Testis (tissue), 2 donors: ENCODE measurements at regions not wholly inside any gene's neighbourhood (a gene's known extent, or its start where the extent isn't known, plus 50 kb on each side); places are given as distances from the start of the nearest gene placed in this dataset.

Experiments used
- POLR2A ChIP-seq: fragments of 450-650 bp; IDR thresholded peaks from one replicate; pipeline ENCODE4 v1.6.1; 2017; ENCODE audit warnings: antibody characterized with exemption, mild to moderate bottlenecking, moderate library complexity
- TF ChIP-seq, protein P1 (sequence below), 3 experiments: fragments of 450-650 bp in 2 of 3; fragments of 200-600 bp in 1 of 3; sonication (generic) in 1 of 3; IDR thresholded peaks; one replicate each; pipeline ENCODE4 v1.5.1; 2016 to 2019; ENCODE audit warnings: antibody characterized with exemption in 3 of 3, mild to moderate bottlenecking in 2 of 3, moderate library complexity in 1 of 3

DNA sequence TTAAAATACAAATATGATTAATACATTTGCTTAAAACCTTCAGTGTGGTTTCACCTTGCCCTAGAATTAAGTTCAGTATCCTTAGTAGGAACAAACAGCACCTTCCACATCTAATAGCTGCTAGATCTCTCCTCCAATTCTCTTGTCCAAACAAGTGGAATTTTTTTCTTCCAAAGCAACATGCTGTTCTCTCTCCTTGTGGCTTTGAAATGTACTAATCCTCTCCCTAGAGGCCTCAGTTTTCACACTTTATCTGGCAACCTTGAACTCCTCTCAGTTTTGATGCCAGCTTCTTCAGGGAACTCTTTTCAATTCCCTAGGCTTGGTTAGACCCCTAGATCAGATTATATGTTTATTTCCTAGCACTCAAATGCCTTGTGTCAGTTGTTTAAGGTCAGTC lies 87.0 kb downstream of the GLUL start:
- TF ChIP-seq, protein P1, sequence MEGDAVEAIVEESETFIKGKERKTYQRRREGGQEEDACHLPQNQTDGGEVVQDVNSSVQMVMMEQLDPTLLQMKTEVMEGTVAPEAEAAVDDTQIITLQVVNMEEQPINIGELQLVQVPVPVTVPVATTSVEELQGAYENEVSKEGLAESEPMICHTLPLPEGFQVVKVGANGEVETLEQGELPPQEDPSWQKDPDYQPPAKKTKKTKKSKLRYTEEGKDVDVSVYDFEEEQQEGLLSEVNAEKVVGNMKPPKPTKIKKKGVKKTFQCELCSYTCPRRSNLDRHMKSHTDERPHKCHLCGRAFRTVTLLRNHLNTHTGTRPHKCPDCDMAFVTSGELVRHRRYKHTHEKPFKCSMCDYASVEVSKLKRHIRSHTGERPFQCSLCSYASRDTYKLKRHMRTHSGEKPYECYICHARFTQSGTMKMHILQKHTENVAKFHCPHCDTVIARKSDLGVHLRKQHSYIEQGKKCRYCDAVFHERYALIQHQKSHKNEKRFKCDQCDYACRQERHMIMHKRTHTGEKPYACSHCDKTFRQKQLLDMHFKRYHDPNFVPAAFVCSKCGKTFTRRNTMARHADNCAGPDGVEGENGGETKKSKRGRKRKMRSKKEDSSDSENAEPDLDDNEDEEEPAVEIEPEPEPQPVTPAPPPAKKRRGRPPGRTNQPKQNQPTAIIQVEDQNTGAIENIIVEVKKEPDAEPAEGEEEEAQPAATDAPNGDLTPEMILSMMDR (IDR thresholded peaks at IDR 0.05): no peak
- no peak for TF ChIP-seq POLR2A
